Epithelial cell of proximal tubule (primary cell): ENCODE measurements at regions not wholly inside any gene's neighbourhood (a gene's known extent, or its start where the extent isn't known, plus 50 kb on each side); places are given as distances from the start of the nearest gene placed in this dataset.

Source experiments
- DNase-seq: peaks from one replicate; pipeline ENCODE4 v3.0.0-alpha.2; 2011; ENCODE audit warnings: low read depth
- H3K4me3 ChIP-seq: 2 replicates; pipeline ENCODE4 v1.5.1; 2011; ENCODE audit warnings: low read depth, mild to moderate bottlenecking, low read length
- TF ChIP-seq, protein P1 (sequence below): conservative IDR thresholded peaks from 2 replicates; pipeline ENCODE4 v1.5.1; 2012; ENCODE audit warnings: low read depth, mild to moderate bottlenecking, low read length

GRCh38 chr6:165060720-165061119 lies 248.7 kb downstream of the C6orf118 start:
- TF ChIP-seq, protein P1, sequence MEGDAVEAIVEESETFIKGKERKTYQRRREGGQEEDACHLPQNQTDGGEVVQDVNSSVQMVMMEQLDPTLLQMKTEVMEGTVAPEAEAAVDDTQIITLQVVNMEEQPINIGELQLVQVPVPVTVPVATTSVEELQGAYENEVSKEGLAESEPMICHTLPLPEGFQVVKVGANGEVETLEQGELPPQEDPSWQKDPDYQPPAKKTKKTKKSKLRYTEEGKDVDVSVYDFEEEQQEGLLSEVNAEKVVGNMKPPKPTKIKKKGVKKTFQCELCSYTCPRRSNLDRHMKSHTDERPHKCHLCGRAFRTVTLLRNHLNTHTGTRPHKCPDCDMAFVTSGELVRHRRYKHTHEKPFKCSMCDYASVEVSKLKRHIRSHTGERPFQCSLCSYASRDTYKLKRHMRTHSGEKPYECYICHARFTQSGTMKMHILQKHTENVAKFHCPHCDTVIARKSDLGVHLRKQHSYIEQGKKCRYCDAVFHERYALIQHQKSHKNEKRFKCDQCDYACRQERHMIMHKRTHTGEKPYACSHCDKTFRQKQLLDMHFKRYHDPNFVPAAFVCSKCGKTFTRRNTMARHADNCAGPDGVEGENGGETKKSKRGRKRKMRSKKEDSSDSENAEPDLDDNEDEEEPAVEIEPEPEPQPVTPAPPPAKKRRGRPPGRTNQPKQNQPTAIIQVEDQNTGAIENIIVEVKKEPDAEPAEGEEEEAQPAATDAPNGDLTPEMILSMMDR = no peak
- no peak overlapping the region for H3K4me3 ChIP-seq
- no peak for DNase-seq

- peak; percentile 10 for DNase-seq
- H3K4me3 ChIP-seq = no peak overlapping the region
- TF ChIP-seq, protein P1 = no peak
These were observed 250.4 kb downstream of the C6orf118 start for GRCh38 chr6:165059032-165059431.

DNA sequence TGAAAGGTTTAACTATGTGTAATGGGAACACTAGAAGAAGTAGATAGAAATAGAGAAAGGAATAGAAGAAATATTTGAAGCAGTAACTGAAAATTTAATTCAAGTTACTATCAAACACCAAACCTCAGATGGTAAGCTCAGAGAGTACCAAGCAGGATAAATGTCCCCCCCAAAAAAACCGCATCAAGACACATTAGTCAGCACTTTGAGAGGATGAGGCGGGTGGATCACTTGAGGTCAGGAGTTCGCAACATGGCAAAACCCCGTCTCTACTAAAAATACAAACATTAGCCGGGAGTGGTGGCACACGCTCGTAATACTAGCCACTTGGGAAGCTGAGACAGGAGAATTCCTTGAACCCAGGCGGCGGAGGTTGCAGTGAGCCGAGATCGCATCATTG lies 253.1 kb downstream of the C6orf118 start:
- no peak overlapping the region for H3K4me3 ChIP-seq
- TF ChIP-seq, protein P1 = no peak
- no peak for DNase-seq

DNA sequence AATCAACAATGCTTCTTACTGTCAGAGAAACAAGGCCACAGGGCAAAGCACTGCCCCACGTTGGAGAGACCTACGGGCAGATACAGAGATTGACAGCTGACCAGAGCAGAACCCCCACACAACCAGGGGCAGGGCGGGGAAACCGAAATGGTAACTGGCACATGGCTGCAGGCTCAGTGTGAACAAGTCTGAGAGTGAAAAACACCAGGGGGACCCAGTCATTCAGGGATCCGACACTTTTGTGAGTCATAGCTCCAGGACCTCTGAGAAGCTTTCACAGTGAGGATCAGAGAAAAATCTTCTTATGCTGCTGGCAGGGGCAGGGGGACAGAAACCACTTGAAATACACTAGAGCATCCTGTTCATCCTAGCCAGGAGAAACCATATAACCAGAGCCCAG lies 254.2 kb downstream of the C6orf118 start:
- TF ChIP-seq, protein P1 = peak; percentile 26
- no peak overlapping the region for H3K4me3 ChIP-seq
- DNase-seq = no peak

DNA sequence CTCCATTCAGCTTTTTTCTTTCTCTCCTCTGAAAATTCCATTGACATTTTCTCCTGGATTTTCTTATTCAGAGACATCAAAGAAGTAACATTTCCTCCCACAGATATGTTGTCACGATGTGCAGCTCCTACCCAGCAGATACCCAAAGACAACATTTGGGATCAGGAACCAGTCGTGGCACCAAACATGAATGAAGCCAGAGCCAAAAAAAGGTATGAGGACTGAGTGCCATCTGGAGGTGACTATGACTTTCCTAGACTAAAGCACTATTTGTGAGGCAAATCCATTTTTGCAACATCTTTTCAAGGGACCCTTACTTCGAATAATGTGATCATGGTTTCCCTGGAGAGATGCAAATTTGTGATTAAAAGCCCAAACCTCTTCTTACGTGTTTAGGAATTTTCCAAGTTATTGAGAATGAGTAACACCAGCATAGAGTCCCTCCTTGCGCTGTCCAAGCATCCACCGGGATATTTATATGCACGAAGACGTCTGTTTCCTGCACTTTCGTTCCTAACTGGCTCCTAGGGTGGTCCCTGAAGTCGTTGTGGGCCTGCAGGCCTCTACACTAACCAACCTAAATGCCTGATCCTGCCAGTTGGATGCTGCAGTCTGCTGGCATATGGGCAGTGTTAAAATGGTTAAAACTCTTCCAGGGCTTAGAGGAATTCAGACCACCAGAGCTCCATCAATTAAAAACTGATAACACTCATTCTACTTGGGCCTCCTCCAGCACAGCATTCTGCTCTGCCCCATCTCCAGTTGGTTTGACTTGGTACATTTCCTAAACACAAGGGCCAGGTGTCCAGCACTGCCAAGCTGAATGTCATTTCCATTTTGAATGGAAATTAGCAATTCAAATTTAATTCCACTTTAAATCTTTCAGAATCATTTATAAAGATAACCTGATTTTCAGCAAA lies 256.6 kb downstream of the C6orf118 start:
- no peak overlapping the region for H3K4me3 ChIP-seq
- DNase-seq = no peak
- TF ChIP-seq, protein P1 = no peak

DNA sequence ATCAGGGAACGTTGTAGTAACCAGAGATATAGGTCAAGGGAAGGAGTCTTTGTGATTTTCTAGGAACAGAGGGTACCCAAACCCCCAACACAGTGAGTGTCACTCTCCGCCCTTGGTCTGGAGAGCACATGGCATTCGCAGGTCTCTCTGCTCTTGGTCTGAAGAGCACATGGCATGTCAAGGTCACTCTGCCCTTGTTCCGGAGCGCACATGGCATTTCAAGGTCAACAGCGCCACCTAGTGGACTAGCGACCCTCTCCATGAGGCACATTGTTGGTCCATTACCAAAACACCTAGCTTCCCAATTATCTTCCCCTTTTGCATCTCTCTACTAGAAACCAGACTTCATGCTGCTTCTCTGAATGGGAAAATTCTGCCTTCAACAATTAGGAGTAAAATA lies 260.0 kb downstream of the C6orf118 start:
- no peak for DNase-seq
- TF ChIP-seq, protein P1 = peak; percentile 50
- H3K4me3 ChIP-seq = no peak overlapping the region

GRCh38 chr6:165047952-165048351 lies 261.5 kb downstream of the C6orf118 start:
- no peak for DNase-seq
- TF ChIP-seq, protein P1 = no peak

More at GRCh38 chr6:165047952-165048351, 261.5 kb downstream of the C6orf118 start:
- H3K4me3 ChIP-seq = no peak overlapping the region
